GM12892 (cell line): ENCODE measurements at regions not wholly inside any gene's neighbourhood (a gene's known extent, or its start where the extent isn't known, plus 50 kb on each side); places are given as distances from the start of the nearest gene placed in this dataset.
"Not testable (repeated sequence)": the region's sequence is repeated elsewhere in the genome, so short reads cannot be mapped to it uniquely, and the experiment has no call there.

ENCODE experiments used
- DNase-seq: peaks from one replicate; pipeline ENCODE4 v3.0.0; 2011; ENCODE audit not compliant: insufficient read length
- FAIRE-seq: peaks from 2 replicates; lab custom pipeline; 2011; peaks lifted over from hg19 to GRCh38; lab: Jason Lieb, UNC
- POLR2A ChIP-seq: IDR thresholded peaks from 2 replicates; pipeline ENCODE4 v1.6.1; 2011; ENCODE audit warnings: low read depth, low read length, control low read depth
- POLR2AphosphoS5 ChIP-seq: IDR thresholded peaks from 2 replicates; pipeline ENCODE4 v1.6.1; 2011; ENCODE audit warnings: low read depth, low read length, control low read depth
- TAF1 ChIP-seq: IDR thresholded peaks from 2 replicates; pipeline ENCODE4 v1.6.1; 2011; ENCODE audit warnings: low read depth, mild to moderate bottlenecking, control low read depth, low read length, borderline replicate concordance

DNA sequence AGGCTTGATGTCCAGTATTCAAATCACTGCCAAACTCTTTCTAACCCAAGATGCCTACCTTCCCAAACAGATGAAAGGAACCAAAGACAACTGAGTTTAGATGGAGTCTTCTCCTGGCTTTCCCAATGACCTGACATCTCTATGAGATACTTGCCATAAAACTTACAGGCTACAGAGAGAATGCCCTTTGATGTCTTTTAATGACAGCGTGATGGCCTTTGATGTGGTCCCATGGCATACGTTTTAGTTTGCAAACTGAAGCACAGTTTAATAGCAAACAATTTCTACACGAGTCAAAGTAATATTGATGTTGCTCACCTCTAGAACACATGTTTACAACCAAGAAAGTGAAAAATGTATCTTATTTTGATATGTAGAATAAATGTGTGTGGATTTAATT is 73.2 kb downstream of the ZIC4 start:
- FAIRE-seq (no peak), DNase-seq (no peak)
- no peak for TF ChIP-seq POLR2AphosphoS5
- TF ChIP-seq POLR2A, result no peak
- no peak for TF ChIP-seq TAF1

- TF ChIP-seq TAF1 (no peak), POLR2AphosphoS5 (no peak), POLR2A (no peak)
- no peak for FAIRE-seq
- no peak for DNase-seq
Observed at GRCh38 chr3:147328711-147329110, 77.6 kb downstream of the ZIC4 start.

- no peak for DNase-seq
- FAIRE-seq, result no peak
- TF ChIP-seq POLR2A (no peak), TAF1 (no peak)
Observed at GRCh38 chr3:147324356-147324755, 82.0 kb downstream of the ZIC4 start.

GRCh38 chr3:147318900-147319299 is 87.4 kb downstream of the ZIC4 start:
- FAIRE-seq (no peak), DNase-seq (no peak)
- TF ChIP-seq POLR2AphosphoS5, result no peak
- no peak for TF ChIP-seq TAF1
- TF ChIP-seq POLR2A, result no peak

GRCh38 chr3:147317080-147317479 is 89.3 kb downstream of the ZIC4 start:
- FAIRE-seq, DNase-seq: not testable (repeated sequence)

DNA sequence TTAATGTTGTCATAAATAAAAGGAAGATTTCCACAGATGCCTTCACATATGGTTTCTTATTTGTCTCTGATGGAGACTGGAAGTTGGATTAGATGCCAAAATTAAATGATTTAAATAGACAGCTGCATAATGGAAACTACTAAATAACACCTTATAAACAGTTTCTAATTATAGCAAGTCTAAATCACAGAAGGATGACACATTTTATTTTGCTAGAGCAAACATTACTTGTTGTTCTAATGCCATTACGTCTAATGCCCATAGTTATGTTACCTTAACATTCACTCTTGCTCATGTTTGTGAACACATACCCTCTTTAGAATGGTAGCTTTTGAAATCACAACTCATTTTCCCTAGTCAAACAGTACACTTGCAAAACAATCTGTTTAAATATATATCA is 92.8 kb downstream of the ZIC4 start:
- FAIRE-seq, result no peak
- no peak for DNase-seq
- TF ChIP-seq POLR2AphosphoS5 (no peak), TAF1 (no peak), POLR2A (no peak)

DNA sequence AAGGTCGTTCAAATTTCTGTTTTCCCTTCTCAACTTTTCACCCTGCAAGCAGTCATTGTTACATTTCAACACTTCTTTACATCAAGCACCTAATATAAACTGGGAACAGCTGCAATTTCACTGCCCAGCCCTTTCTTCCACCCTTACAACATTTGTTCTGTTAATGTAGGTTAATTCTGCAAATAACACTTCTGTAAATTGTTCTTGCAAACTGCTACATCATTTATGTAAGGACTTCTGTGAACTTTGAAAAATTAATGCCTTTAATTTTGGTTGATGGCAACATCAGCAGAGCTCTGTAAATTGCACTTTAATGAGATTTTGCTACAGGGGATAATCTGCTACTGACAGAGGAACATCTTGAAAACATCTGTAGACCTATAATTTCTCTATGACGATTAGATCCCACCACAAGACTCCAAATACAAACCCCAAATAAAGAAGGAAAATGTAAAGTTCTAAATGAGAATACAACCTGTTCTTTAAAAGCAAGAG is 93.5 kb downstream of the ZIC4 start:
- TF ChIP-seq POLR2A (no peak), POLR2AphosphoS5 (no peak)
- no peak for DNase-seq
- FAIRE-seq, result no peak

GRCh38 chr3:147311716-147312115 is 94.6 kb downstream of the ZIC4 start:
- TF ChIP-seq POLR2AphosphoS5, result no peak
- no peak for TF ChIP-seq POLR2A
- no peak for TF ChIP-seq TAF1
- FAIRE-seq (no peak), DNase-seq (no peak)

DNA sequence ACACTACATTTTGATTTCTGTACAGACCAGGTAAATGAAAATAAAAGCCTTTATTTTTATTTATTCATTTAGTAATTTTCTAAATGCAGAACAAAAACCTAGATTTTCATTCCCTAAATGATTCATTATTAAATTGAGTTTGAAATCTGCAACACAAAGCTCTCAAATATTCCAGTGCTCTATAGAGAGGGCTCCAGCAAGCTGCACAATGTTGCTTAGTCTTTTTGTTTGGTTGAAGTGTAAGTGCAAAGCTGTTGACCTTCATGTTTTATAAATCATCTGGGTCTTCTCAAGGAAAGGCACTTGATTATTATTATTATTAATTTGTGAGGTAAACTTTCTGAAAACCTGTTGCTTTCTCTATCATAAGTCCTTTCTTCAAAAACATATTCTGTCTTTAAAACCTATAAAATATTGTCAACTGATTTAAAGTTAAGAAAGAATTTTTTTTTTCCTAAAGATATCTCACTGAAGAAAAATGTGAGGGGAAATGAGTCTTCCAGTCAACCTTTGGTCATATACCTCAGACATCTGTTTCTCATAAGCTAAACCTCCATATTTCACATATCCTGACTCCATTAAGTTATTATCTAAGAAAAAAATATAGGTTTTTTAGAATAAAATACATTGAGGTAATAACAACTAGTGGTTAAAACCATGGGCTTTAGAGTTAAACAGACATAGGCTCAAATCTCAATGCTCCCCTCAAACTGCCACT is 100.7 kb downstream of the ZIC4 start:
- DNase-seq (no peak), FAIRE-seq (no peak)
- TF ChIP-seq TAF1 (no peak), POLR2A (no peak), POLR2AphosphoS5 (no peak)

DNA sequence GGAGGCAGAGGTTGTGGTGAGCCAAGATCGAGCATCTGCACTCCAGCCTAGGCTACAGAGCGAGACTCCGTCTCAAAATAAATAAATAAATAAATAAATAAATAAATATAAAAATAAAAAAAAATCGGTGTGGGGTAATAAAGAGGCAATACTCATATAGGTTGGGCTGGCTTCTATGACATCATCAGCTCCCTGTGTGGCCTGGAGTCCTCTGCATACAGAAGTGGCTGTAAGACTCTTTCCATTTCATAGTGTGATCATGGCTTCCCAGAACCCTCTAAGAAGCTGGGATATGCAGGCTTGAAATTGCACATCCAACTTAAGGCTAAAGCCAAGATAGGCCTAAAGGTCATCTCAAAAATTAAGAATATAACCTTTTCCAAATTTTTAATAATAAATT is 101.6 kb downstream of the ZIC4 start:
- FAIRE-seq (no peak), DNase-seq (no peak)
- TF ChIP-seq TAF1, result no peak
- no peak for TF ChIP-seq POLR2A
- TF ChIP-seq POLR2AphosphoS5, result no peak

GRCh38 chr3:147301781-147302180 is 104.6 kb downstream of the ZIC4 start:
- DNase-seq, result no peak
- TF ChIP-seq POLR2A, result no peak
- TF ChIP-seq TAF1, result no peak
- no peak for TF ChIP-seq POLR2AphosphoS5
- FAIRE-seq, result no peak

GRCh38 chr3:147299656-147300055 is 106.7 kb downstream of the ZIC4 start:
- DNase-seq (no peak), FAIRE-seq (no peak)
- TF ChIP-seq POLR2A (no peak), POLR2AphosphoS5 (no peak), TAF1 (no peak)
